ENCODE measurements at regions not wholly inside any gene's neighbourhood (a gene's known extent, or its start where the extent isn't known, plus 50 kb on each side); places are given as distances from the start of the nearest gene placed in this dataset.
"Not testable (repeated sequence)": the region's sequence is repeated elsewhere in the genome, so short reads cannot be mapped to it uniquely, and the experiment has no call there.

- Histone ChIP-seq H3K9ac (ENCODE audit: low read length) (no peak overlapping the region), H3K36me3 (ENCODE audit: control insufficient read depth, insufficient read depth, low read length) (no peaks in the 10 kb centered on the region), H3K4me3 (ENCODE audit: low read length) (no peak overlapping the region), H3K27me3 (ENCODE audit: control insufficient read depth, insufficient read depth, low read length) (no peaks in the 10 kb centered on the region), H3K4me1 (ENCODE audit: control insufficient read depth, insufficient read depth, low read length) (no peaks in the 10 kb centered on the region), H3K9me3 (ENCODE audit: control insufficient read depth, low read length) (no peaks in the 10 kb centered on the region)
Measured at GRCh38 chr2:176910828-176911227, 301.8 kb upstream of the HNRNPA3 start.

DNA sequence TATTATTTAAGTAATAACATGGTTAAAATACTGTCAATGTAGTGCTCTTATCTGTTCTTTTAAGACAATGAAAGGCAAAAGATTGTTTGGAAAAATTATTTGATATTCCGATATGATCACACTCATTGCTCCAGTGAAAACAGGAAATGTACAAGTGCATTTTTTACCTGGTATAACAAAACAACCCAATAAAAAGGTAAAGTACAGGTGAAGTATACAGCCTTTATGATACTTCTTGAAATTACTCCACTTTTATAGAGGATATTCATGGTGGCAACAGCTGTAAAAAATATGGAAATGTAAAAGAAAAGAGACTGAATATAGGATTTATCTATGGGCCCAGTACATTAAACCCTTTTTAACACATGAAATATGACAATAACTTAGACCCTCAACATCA is 298.6 kb upstream of the HNRNPA3 start:
- H3K4me1 ChIP-seq (ENCODE audit: control insufficient read depth, insufficient read depth, low read length) = no peaks in the 10 kb centered on the region
- no peak overlapping the region for H3K9ac ChIP-seq (ENCODE audit: low read length)
- no peaks in the 10 kb centered on the region for H3K36me3 ChIP-seq (ENCODE audit: control insufficient read depth, insufficient read depth, low read length)
- H3K9me3 ChIP-seq (ENCODE audit: control insufficient read depth, low read length) = no peaks in the 10 kb centered on the region
- H3K4me3 ChIP-seq (ENCODE audit: low read length) = no peak overlapping the region
- no peaks in the 10 kb centered on the region for H3K27me3 ChIP-seq (ENCODE audit: control insufficient read depth, insufficient read depth, low read length)

DNA sequence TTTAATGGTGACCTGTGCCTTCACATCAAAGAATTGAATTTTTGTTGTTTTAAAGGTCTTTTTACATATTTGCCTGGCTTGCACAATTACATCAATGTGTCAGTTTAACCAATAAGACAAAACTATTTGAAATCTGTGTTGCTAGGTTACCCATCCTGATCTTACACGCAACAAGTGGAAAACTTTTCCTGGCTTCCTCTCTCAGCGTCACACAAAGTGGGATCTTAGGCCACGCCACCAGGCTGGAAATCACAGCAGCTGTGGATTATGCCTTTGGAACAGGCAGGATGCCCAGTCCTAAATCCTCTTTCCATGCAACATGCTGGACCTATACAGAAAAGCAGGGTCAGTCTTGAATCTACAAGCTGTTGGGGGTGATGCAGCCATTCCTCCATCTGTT is 298.2 kb upstream of the HNRNPA3 start:
- H3K36me3 ChIP-seq (ENCODE audit: control insufficient read depth, insufficient read depth, low read length) = no peaks in the 10 kb centered on the region
- no peaks in the 10 kb centered on the region for H3K27me3 ChIP-seq (ENCODE audit: control insufficient read depth, insufficient read depth, low read length)
- H3K9me3 ChIP-seq (ENCODE audit: control insufficient read depth, low read length) = no peaks in the 10 kb centered on the region
- no peak overlapping the region for H3K4me3 ChIP-seq (ENCODE audit: low read length)
- H3K9ac ChIP-seq (ENCODE audit: low read length) = no peak overlapping the region
- H3K4me1 ChIP-seq (ENCODE audit: control insufficient read depth, insufficient read depth, low read length) = no peaks in the 10 kb centered on the region

DNA sequence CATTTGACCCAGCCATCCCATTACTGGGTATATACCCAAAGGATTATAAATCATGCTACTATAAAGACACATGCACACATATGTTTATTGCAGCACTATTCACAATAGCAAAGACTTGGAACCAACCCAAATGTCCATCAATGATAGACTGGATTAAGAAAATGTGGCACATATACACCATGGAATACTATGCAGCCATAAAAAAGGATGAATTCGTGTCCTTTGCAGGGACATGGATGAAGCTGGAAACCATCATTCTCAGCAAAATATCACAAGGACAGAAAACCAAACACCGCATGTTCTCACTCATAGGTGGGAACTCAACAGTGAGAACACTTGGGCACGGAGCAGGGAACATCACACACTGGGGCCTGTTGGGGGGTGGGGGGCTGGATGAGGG is 290.0 kb upstream of the HNRNPA3 start:
- H3K36me3 ChIP-seq (ENCODE audit: control insufficient read depth, insufficient read depth, low read length); H3K4me1 ChIP-seq (ENCODE audit: control insufficient read depth, insufficient read depth, low read length); H3K27me3 ChIP-seq (ENCODE audit: control insufficient read depth, insufficient read depth, low read length); H3K4me3 ChIP-seq (ENCODE audit: low read length); H3K9ac ChIP-seq (ENCODE audit: low read length); H3K9me3 ChIP-seq (ENCODE audit: control insufficient read depth, low read length): not testable (repeated sequence)

GRCh38 chr2:176923205-176923604 is 289.4 kb upstream of the HNRNPA3 start:
- Histone ChIP-seq H3K4me1 (ENCODE audit: control insufficient read depth, insufficient read depth, low read length) (no peaks in the 10 kb centered on the region), H3K36me3 (ENCODE audit: control insufficient read depth, insufficient read depth, low read length) (no peaks in the 10 kb centered on the region), H3K9me3 (ENCODE audit: control insufficient read depth, low read length) (no peaks in the 10 kb centered on the region), H3K9ac (ENCODE audit: low read length) (no peak overlapping the region), H3K27me3 (ENCODE audit: control insufficient read depth, insufficient read depth, low read length) (no peaks in the 10 kb centered on the region), H3K4me3 (ENCODE audit: low read length) (no peak overlapping the region)

DNA sequence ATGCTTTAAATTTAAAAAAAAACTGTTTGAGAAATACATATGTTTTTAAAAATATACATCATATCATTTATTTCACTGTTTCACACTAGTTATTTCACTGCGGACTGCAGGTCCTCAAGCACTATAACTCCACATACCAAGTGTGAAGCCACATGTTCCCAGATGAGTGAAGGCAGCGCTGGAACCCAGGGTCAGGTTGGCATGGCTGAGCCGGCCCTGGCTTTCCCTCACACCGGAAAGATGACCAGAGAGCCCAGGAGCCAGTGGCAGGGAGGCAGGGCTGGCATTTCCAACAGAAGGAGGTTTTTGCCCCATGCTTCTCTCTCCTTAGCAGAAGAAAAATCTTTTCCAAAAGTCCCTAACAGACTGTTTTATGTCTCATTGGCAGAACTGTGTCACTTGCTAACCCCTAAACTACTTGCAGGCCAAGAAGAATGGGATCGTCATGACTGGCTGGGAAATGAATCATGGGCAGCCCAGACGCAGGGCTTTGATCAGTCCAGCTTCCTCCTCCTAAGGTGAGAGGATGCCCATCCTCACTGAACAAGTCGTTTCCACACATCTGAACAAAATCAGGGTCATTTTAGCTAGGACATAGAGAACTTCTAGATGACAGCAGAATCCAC is 287.6 kb upstream of the HNRNPA3 start:
- H3K9ac ChIP-seq (ENCODE audit: low read length) = no peak overlapping the region

GRCh38 chr2:176926453-176926852 is 286.1 kb upstream of the HNRNPA3 start:
- Histone ChIP-seq H3K36me3 (ENCODE audit: control insufficient read depth, insufficient read depth, low read length) (no peaks in the 10 kb centered on the region), H3K4me1 (ENCODE audit: control insufficient read depth, insufficient read depth, low read length) (no peaks in the 10 kb centered on the region), H3K27me3 (ENCODE audit: control insufficient read depth, insufficient read depth, low read length) (no peaks in the 10 kb centered on the region), H3K9ac (ENCODE audit: low read length) (no peak overlapping the region), H3K9me3 (ENCODE audit: control insufficient read depth, low read length) (no peaks in the 10 kb centered on the region), H3K4me3 (ENCODE audit: low read length) (no peak overlapping the region)

More for the DNA sequence above, 287.6 kb upstream of the HNRNPA3 start:
- no peaks in the 10 kb centered on the region for H3K9me3 ChIP-seq (ENCODE audit: control insufficient read depth, low read length)
- no peaks in the 10 kb centered on the region for H3K36me3 ChIP-seq (ENCODE audit: control insufficient read depth, insufficient read depth, low read length)
- no peak overlapping the region for H3K4me3 ChIP-seq (ENCODE audit: low read length)
- H3K27me3 ChIP-seq (ENCODE audit: control insufficient read depth, insufficient read depth, low read length) = no peaks in the 10 kb centered on the region
- no peaks in the 10 kb centered on the region for H3K4me1 ChIP-seq (ENCODE audit: control insufficient read depth, insufficient read depth, low read length)

- H3K9ac ChIP-seq (ENCODE audit: low read length); H3K4me3 ChIP-seq (ENCODE audit: low read length); H3K27me3 ChIP-seq (ENCODE audit: control insufficient read depth, insufficient read depth, low read length): not testable (repeated sequence)
Measured at GRCh38 chr2:176929387-176929786, 283.2 kb upstream of the HNRNPA3 start.

DNA sequence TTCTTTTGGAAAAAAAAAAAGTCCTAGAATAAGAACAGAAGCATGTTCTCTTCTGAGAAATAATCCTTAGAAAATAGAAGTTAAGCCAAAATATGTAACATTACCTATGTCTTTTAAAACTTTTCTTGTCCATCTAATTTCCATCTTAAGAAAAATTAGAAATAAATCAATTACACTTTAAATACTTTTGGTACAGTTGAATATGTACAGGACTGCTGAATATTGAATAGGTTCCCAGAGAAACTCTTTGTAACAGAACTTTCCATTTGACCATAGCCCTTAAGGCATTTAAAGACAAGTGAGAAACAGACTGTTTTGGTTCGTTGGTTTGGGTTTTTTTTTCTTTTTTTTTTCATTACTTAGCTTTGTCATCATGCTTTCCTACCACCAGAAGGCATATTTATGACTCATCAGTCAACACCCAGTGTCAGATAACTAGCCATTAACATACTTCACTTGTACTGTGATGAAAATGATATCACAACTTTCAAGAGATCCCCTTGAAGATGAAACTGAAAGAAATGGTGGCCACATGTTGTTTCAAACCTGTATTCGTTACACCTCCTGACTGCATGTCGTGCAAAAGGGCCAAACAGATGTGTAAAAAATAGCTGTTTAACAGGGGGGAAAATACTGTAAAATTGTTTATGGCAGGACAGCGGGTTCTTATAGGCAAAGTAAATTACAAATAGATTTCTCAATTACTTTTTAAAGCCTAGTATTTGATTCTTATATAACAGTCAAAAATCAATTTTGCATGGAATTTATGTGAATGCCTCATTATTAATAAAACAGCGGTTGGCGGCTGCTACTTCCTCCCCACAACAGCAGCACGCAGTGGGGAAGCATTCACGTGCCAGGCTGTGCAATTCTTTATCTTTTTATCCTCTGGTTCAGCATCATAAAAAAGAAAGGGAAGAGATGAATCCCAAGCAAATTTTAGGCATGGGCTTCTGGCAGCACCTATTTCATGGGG is 280.7 kb upstream of the HNRNPA3 start:
- Histone ChIP-seq H3K36me3 (ENCODE audit: control insufficient read depth, insufficient read depth, low read length) (no peaks in the 10 kb centered on the region), H3K4me3 (ENCODE audit: low read length) (no peak overlapping the region), H3K4me1 (ENCODE audit: control insufficient read depth, insufficient read depth, low read length) (no peaks in the 10 kb centered on the region), H3K27me3 (ENCODE audit: control insufficient read depth, insufficient read depth, low read length) (no peaks in the 10 kb centered on the region), H3K9ac (ENCODE audit: low read length) (no peak overlapping the region), H3K9me3 (ENCODE audit: control insufficient read depth, low read length) (no peaks in the 10 kb centered on the region)

More at GRCh38 chr2:176929387-176929786, 283.2 kb upstream of the HNRNPA3 start:
- H3K9me3 ChIP-seq (ENCODE audit: control insufficient read depth, low read length); H3K4me1 ChIP-seq (ENCODE audit: control insufficient read depth, insufficient read depth, low read length); H3K36me3 ChIP-seq (ENCODE audit: control insufficient read depth, insufficient read depth, low read length): not testable (repeated sequence)

- H3K9ac ChIP-seq (ENCODE audit: low read length) = no peak overlapping the region
- H3K36me3 ChIP-seq (ENCODE audit: control insufficient read depth, insufficient read depth, low read length) = no peaks in the 10 kb centered on the region
- no peaks in the 10 kb centered on the region for H3K27me3 ChIP-seq (ENCODE audit: control insufficient read depth, insufficient read depth, low read length)
- no peak overlapping the region for H3K4me3 ChIP-seq (ENCODE audit: low read length)
- no peaks in the 10 kb centered on the region for H3K9me3 ChIP-seq (ENCODE audit: control insufficient read depth, low read length)
- no peaks in the 10 kb centered on the region for H3K4me1 ChIP-seq (ENCODE audit: control insufficient read depth, insufficient read depth, low read length)
Measured at GRCh38 chr2:176934131-176934530, 278.5 kb upstream of the HNRNPA3 start.

DNA sequence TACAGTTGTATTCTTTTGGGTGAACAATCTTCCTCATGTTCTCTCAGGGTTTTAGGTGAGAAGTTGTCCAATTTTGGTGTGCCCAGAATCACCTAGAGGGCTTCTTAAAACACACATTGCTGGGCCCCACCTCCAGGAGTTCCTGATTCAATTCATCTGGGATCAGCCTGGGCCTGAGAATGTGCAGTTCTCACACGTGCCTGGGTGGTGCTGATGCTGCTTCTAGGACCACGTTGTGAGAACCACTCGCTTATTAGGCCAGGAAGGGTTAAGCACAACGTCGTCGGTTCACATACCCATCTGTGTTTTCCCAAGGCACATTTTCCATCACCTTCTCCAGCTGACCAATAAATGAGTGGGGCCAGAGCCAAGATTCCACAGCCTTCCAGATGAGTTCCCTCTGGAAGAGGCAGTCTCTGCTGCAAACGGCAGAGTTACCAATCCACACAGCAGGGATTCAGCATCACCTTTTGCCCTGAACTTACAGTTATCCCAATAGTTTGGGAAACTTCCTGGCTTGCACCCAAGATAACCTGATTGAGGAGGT is 277.7 kb upstream of the HNRNPA3 start:
- H3K9me3 ChIP-seq (ENCODE audit: control insufficient read depth, low read length) = no peaks in the 10 kb centered on the region

GRCh38 chr2:176935543-176936102 is 277.0 kb upstream of the HNRNPA3 start:
- Histone ChIP-seq H3K27me3 (ENCODE audit: control insufficient read depth, insufficient read depth, low read length) (no peaks in the 10 kb centered on the region), H3K36me3 (ENCODE audit: control insufficient read depth, insufficient read depth, low read length) (no peaks in the 10 kb centered on the region), H3K9ac (ENCODE audit: low read length) (no peak overlapping the region), H3K4me3 (ENCODE audit: low read length) (no peak overlapping the region), H3K4me1 (ENCODE audit: control insufficient read depth, insufficient read depth, low read length) (no peaks in the 10 kb centered on the region), H3K9me3 (ENCODE audit: control insufficient read depth, low read length) (no peaks in the 10 kb centered on the region)

More for the DNA sequence above, 277.7 kb upstream of the HNRNPA3 start:
- Histone ChIP-seq H3K4me1 (ENCODE audit: control insufficient read depth, insufficient read depth, low read length) (no peaks in the 10 kb centered on the region), H3K27me3 (ENCODE audit: control insufficient read depth, insufficient read depth, low read length) (no peaks in the 10 kb centered on the region), H3K36me3 (ENCODE audit: control insufficient read depth, insufficient read depth, low read length) (no peaks in the 10 kb centered on the region), H3K4me3 (ENCODE audit: low read length) (no peak overlapping the region), H3K9ac (ENCODE audit: low read length) (no peak overlapping the region)

All from mucosa of stomach (tissue), 1 donor.